Stimulated activated memory B cell treated with anti-CD40 and anti-IgM and Interleukin-4, amounts not matched to agents 10 μg/mL and 1 μg/mL and 100 μg/mL, for 72 hours (primary cell): ENCODE measurements at regions not wholly inside any gene's neighbourhood (a gene's known extent, or its start where the extent isn't known, plus 50 kb on each side); places are given as distances from the start of the nearest gene placed in this dataset.
A peak's percentile ranks its signal among the peaks of the same experiment; 100 is the strongest.

ENCODE experiments used
- ATAC-seq: fragments of 150-1000 bp; cut with Tn5 transposase; 2 replicates; pipeline ENCODE4 v1.10.0; 2021
- H3K27ac Mint-ChIP-seq: one replicate; pipeline ENCODE4 v1.8.0; 2022; ENCODE audit warnings: mild to moderate bottlenecking, mixed read lengths
- H3K27me3 Mint-ChIP-seq: one replicate; pipeline ENCODE4 v1.8.0; 2022; ENCODE audit warnings: mixed read lengths
- H3K36me3 Mint-ChIP-seq: one replicate; pipeline ENCODE4 v1.8.0; 2022; ENCODE audit warnings: mixed read lengths
- H3K4me1 Mint-ChIP-seq: one replicate; pipeline ENCODE4 v1.8.0; 2022; ENCODE audit warnings: mixed read lengths
- H3K4me3 Mint-ChIP-seq: one replicate; pipeline ENCODE4 v1.8.0; 2022; ENCODE audit warnings: mild to moderate bottlenecking, moderate library complexity, mixed read lengths
- H3K9me3 Mint-ChIP-seq: one replicate; pipeline ENCODE4 v1.8.0; 2022; ENCODE audit warnings: mixed read lengths

GRCh38 chr15:53434174-53434678 lies 325.2 kb downstream of the WDR72 start:
- no peak for ATAC-seq
- Mint-ChIP-seq H3K36me3 (no peaks in the 10 kb centered on the region), H3K27me3 (no peaks in the 10 kb centered on the region), H3K9me3 (peaks cover 4% of the 10 kb centered on the region), H3K4me1 (no peaks in the 10 kb centered on the region), H3K27ac (no peak overlapping the region), H3K4me3 (no peak overlapping the region)

- no peaks in the 10 kb centered on the region for H3K4me1 Mint-ChIP-seq
- H3K27me3 Mint-ChIP-seq: no peaks in the 10 kb centered on the region
- H3K4me3 Mint-ChIP-seq: no peak overlapping the region
- no peaks in the 10 kb centered on the region for H3K36me3 Mint-ChIP-seq
- H3K27ac Mint-ChIP-seq: no peak overlapping the region
- ATAC-seq: no peak
- H3K9me3 Mint-ChIP-seq: peaks cover 5% of the 10 kb centered on the region
Measured at GRCh38 chr15:53416219-53416940, 343.1 kb downstream of the WDR72 start.

GRCh38 chr15:53414167-53414566 lies 345.3 kb downstream of the WDR72 start:
- no peaks in the 10 kb centered on the region for H3K27me3 Mint-ChIP-seq
- H3K4me1 Mint-ChIP-seq: no peaks in the 10 kb centered on the region
- H3K27ac Mint-ChIP-seq: no peak overlapping the region
- peaks cover 5% of the 10 kb centered on the region for H3K9me3 Mint-ChIP-seq
- no peaks in the 10 kb centered on the region for H3K36me3 Mint-ChIP-seq
- H3K4me3 Mint-ChIP-seq: no peak overlapping the region
- ATAC-seq: no peak

GRCh38 chr15:53412542-53412941 lies 346.9 kb downstream of the WDR72 start:
- H3K36me3 Mint-ChIP-seq: no peaks in the 10 kb centered on the region
- no peaks in the 10 kb centered on the region for H3K4me1 Mint-ChIP-seq
- no peak overlapping the region for H3K27ac Mint-ChIP-seq
- ATAC-seq: no peak
- H3K4me3 Mint-ChIP-seq: no peak overlapping the region
- H3K9me3 Mint-ChIP-seq: no peaks in the 10 kb centered on the region
- H3K27me3 Mint-ChIP-seq: no peaks in the 10 kb centered on the region

- Mint-ChIP-seq H3K36me3 (no peaks in the 10 kb centered on the region), H3K9me3 (no peaks in the 10 kb centered on the region), H3K27me3 (no peaks in the 10 kb centered on the region), H3K27ac (no peak overlapping the region), H3K4me3 (no peak overlapping the region), H3K4me1 (no peaks in the 10 kb centered on the region)
- no peak for ATAC-seq
Measured at GRCh38 chr15:53404930-53405493, 354.5 kb downstream of the WDR72 start.

- H3K36me3 Mint-ChIP-seq: no peaks in the 10 kb centered on the region
- ATAC-seq: peak; percentile 7
- H3K4me3 Mint-ChIP-seq: no peak overlapping the region
- no peaks in the 10 kb centered on the region for H3K4me1 Mint-ChIP-seq
- H3K27ac Mint-ChIP-seq: no peak overlapping the region
- H3K27me3 Mint-ChIP-seq: no peaks in the 10 kb centered on the region
- H3K9me3 Mint-ChIP-seq: no peaks in the 10 kb centered on the region
Measured at GRCh38 chr15:53401503-53401902, 358.0 kb downstream of the WDR72 start.

- Mint-ChIP-seq H3K27ac (no peak overlapping the region), H3K27me3 (no peaks in the 10 kb centered on the region), H3K4me3 (no peak overlapping the region), H3K9me3 (no peaks in the 10 kb centered on the region), H3K36me3 (no peaks in the 10 kb centered on the region), H3K4me1 (no peaks in the 10 kb centered on the region)
- ATAC-seq: no peak
Measured at GRCh38 chr15:53400986-53401385, 358.5 kb downstream of the WDR72 start.

GRCh38 chr15:53397041-53397616 lies 362.3 kb downstream of the WDR72 start:
- Mint-ChIP-seq H3K36me3 (no peaks in the 10 kb centered on the region), H3K4me1 (no peaks in the 10 kb centered on the region), H3K27me3 (no peaks in the 10 kb centered on the region), H3K9me3 (no peaks in the 10 kb centered on the region), H3K27ac (no peak overlapping the region), H3K4me3 (no peak overlapping the region)
- ATAC-seq: no peak

GRCh38 chr15:53395871-53396270 lies 363.6 kb downstream of the WDR72 start:
- Mint-ChIP-seq H3K4me3 (no peak overlapping the region), H3K27ac (no peak overlapping the region), H3K9me3 (no peaks in the 10 kb centered on the region), H3K36me3 (no peaks in the 10 kb centered on the region), H3K4me1 (no peaks in the 10 kb centered on the region), H3K27me3 (no peaks in the 10 kb centered on the region)
- ATAC-seq: no peak

GRCh38 chr15:53390549-53390948 lies 368.9 kb downstream of the WDR72 start:
- H3K4me1 Mint-ChIP-seq: no peaks in the 10 kb centered on the region
- no peaks in the 10 kb centered on the region for H3K36me3 Mint-ChIP-seq
- no peaks in the 10 kb centered on the region for H3K27me3 Mint-ChIP-seq
- no peak for ATAC-seq
- no peak overlapping the region for H3K4me3 Mint-ChIP-seq
- no peak overlapping the region for H3K27ac Mint-ChIP-seq
- no peaks in the 10 kb centered on the region for H3K9me3 Mint-ChIP-seq

- no peaks in the 10 kb centered on the region for H3K4me1 Mint-ChIP-seq
- H3K27me3 Mint-ChIP-seq: peaks cover 3% of the 10 kb centered on the region
- H3K9me3 Mint-ChIP-seq: no peaks in the 10 kb centered on the region
- no peak overlapping the region for H3K4me3 Mint-ChIP-seq
- ATAC-seq: no peak
- no peaks in the 10 kb centered on the region for H3K36me3 Mint-ChIP-seq
- H3K27ac Mint-ChIP-seq: no peak overlapping the region
Measured at GRCh38 chr15:53389271-53390037, 370.0 kb downstream of the WDR72 start.

GRCh38 chr15:53384417-53384816 lies 375.0 kb downstream of the WDR72 start:
- peaks cover 12% of the 10 kb centered on the region for H3K27me3 Mint-ChIP-seq
- H3K4me3 Mint-ChIP-seq: no peak overlapping the region
- ATAC-seq: no peak
- H3K9me3 Mint-ChIP-seq: no peaks in the 10 kb centered on the region
- H3K36me3 Mint-ChIP-seq: no peaks in the 10 kb centered on the region
- H3K4me1 Mint-ChIP-seq: no peaks in the 10 kb centered on the region
- no peak overlapping the region for H3K27ac Mint-ChIP-seq

GRCh38 chr15:53378096-53378800 lies 381.2 kb downstream of the WDR72 start:
- H3K27ac Mint-ChIP-seq: no peak overlapping the region
- ATAC-seq: no peak
- no peaks in the 10 kb centered on the region for H3K36me3 Mint-ChIP-seq
- H3K4me3 Mint-ChIP-seq: no peak overlapping the region
- no peaks in the 10 kb centered on the region for H3K4me1 Mint-ChIP-seq
- no peaks in the 10 kb centered on the region for H3K27me3 Mint-ChIP-seq
- no peaks in the 10 kb centered on the region for H3K9me3 Mint-ChIP-seq

GRCh38 chr15:53367740-53368139 lies 391.7 kb downstream of the WDR72 start:
- Mint-ChIP-seq H3K4me3 (no peak overlapping the region), H3K27me3 (no peaks in the 10 kb centered on the region), H3K36me3 (no peaks in the 10 kb centered on the region), H3K27ac (no peak overlapping the region), H3K4me1 (no peaks in the 10 kb centered on the region), H3K9me3 (peaks cover 12% of the 10 kb centered on the region)
- no peak for ATAC-seq

GRCh38 chr15:53360881-53361280 lies 398.6 kb downstream of the WDR72 start:
- no peaks in the 10 kb centered on the region for H3K9me3 Mint-ChIP-seq
- no peaks in the 10 kb centered on the region for H3K36me3 Mint-ChIP-seq
- H3K4me1 Mint-ChIP-seq: no peaks in the 10 kb centered on the region
- ATAC-seq: no peak
- H3K27ac Mint-ChIP-seq: no peak overlapping the region
- H3K27me3 Mint-ChIP-seq: no peaks in the 10 kb centered on the region
- no peak overlapping the region for H3K4me3 Mint-ChIP-seq
